GM23248 (cell line): ENCODE measurements at regions not wholly inside any gene's neighbourhood (a gene's known extent, or its start where the extent isn't known, plus 50 kb on each side); places are given as distances from the start of the nearest gene placed in this dataset.

Experiments used
- DNase-seq: peaks from one replicate; pipeline ENCODE4 v3.0.0-alpha.2; 2015
- H2AFZ ChIP-seq: fragments of 200-600 bp; sonication (generic); 2 replicates; pipeline ENCODE4 v1.6.1; 2016; ENCODE audit warnings: antibody characterized with exemption
- H3F3A ChIP-seq: fragments of 200-600 bp; sonication (generic); 2 replicates; pipeline ENCODE4 v1.6.1; 2016; ENCODE audit warnings: mild to moderate bottlenecking, antibody characterized with exemption, mixed run types; ENCODE audit not compliant: insufficient read depth
- H3K27ac ChIP-seq: fragments of 200-600 bp; sonication (generic); 2 replicates; pipeline ENCODE4 v1.5.1; 2016; ENCODE audit warnings: mild to moderate bottlenecking
- H3K27me3 ChIP-seq: fragments of 200-600 bp; sonication (generic); replicated peaks from 2 replicates; pipeline ENCODE4 v1.6.1; 2016; ENCODE audit warnings: mild to moderate bottlenecking; ENCODE audit not compliant: insufficient read depth
- H3K36me3 ChIP-seq: fragments of 200-600 bp; sonication (generic); 2 replicates; pipeline ENCODE4 v1.6.1; 2016; ENCODE audit warnings: low read depth, mild to moderate bottlenecking
- H3K4me1 ChIP-seq: fragments of 200-600 bp; sonication (generic); 2 replicates; pipeline ENCODE4 v1.6.1; 2016; ENCODE audit warnings: mild to moderate bottlenecking; ENCODE audit not compliant: insufficient read depth
- H3K4me2 ChIP-seq: fragments of 200-600 bp; sonication (generic); one replicate; pipeline ENCODE4 v1.6.1; 2016; ENCODE audit warnings: mild to moderate bottlenecking; ENCODE audit not compliant: unreplicated experiment
- H3K4me3 ChIP-seq: fragments of 200-600 bp; sonication (generic); 2 replicates; pipeline ENCODE4 v1.5.1; 2016; ENCODE audit warnings: mild to moderate bottlenecking
- H3K79me2 ChIP-seq: fragments of 200-600 bp; sonication (generic); 2 replicates; pipeline ENCODE4 v1.6.1; 2016; ENCODE audit warnings: mild to moderate bottlenecking; ENCODE audit not compliant: insufficient read depth
- H3K9ac ChIP-seq: fragments of 200-600 bp; sonication (generic); 2 replicates; pipeline ENCODE4 v1.6.1; 2016; ENCODE audit warnings: mild to moderate bottlenecking
- H3K9me2 ChIP-seq: fragments of 200-600 bp; sonication (generic); 2 replicates; pipeline ENCODE4 v1.6.1; 2016; ENCODE audit warnings: mixed run types, mild to moderate bottlenecking, moderate library complexity; ENCODE audit not compliant: insufficient read depth
- H3K9me3 ChIP-seq: fragments of 200-600 bp; sonication (generic); one replicate; pipeline ENCODE4 v1.6.1; 2017; ENCODE audit warnings: low read depth
- H4K20me1 ChIP-seq: fragments of 200-600 bp; sonication (generic); 2 replicates; pipeline ENCODE4 v1.6.0; 2016; ENCODE audit not compliant: insufficient read depth
- EZH2 ChIP-seq: fragments of 200-600 bp; sonication (generic); IDR thresholded peaks from 2 replicates; pipeline ENCODE4 v1.6.1; 2018; ENCODE audit warnings: antibody characterized with exemption, mild to moderate bottlenecking; ENCODE audit not compliant: insufficient read depth, poor library complexity, severe bottlenecking
- EZH2phosphoT487 ChIP-seq: fragments of 200-600 bp; sonication (generic); IDR thresholded peaks from 2 replicates; pipeline ENCODE4 v1.6.1; 2018; ENCODE audit warnings: antibody characterized with exemption, moderate library complexity, mild to moderate bottlenecking, low read depth; ENCODE audit not compliant: insufficient read depth
- WGBS, 2 experiments: methylation state at CpG; one replicate each; pipeline ENCODE4 v1.1.6; 2015 to 2017; ENCODE audit warnings: low lambda C conversion rate in 2 of 2, low coverage in 1 of 2; ENCODE audit errors: missing lambda C conversion rate in 2 of 2; 5-methylcytosine and 5-hydroxymethylcytosine counted together
- in situ Hi-C: fragments of 300-500 bp; cut with MboI; formaldehyde crosslinking; loops from 2 replicates; pipeline ENCODE4 v1.15.0; 2020

- Histone ChIP-seq H3K4me1 (no peaks in the 10 kb centered on the region), H2AFZ (no peak overlapping the region), H3F3A (no peaks in the 10 kb centered on the region), H3K9me3 (no peaks in the 10 kb centered on the region), H3K79me2 (no peaks in the 10 kb centered on the region), H3K9me2 (no peaks in the 10 kb centered on the region), H3K36me3 (no peaks in the 10 kb centered on the region), H4K20me1 (no peaks in the 10 kb centered on the region), H3K9ac (no peak overlapping the region), H3K27me3 (no peaks in the 10 kb centered on the region), H3K4me3 (no peak overlapping the region), H3K4me2 (no peak overlapping the region), H3K27ac (no peak overlapping the region)
- in situ Hi-C loops: no loop called here
- TF ChIP-seq EZH2phosphoT487: no peak
- no peak for TF ChIP-seq EZH2
- DNase-seq: no peak
- WGBS, 2 experiments: 61 to 65% methylated on average over 3 of the region's 3 CpGs
These were observed 114.1 kb upstream of the SMLR1 start for GRCh38 chr6:130713144-130713543.

DNA sequence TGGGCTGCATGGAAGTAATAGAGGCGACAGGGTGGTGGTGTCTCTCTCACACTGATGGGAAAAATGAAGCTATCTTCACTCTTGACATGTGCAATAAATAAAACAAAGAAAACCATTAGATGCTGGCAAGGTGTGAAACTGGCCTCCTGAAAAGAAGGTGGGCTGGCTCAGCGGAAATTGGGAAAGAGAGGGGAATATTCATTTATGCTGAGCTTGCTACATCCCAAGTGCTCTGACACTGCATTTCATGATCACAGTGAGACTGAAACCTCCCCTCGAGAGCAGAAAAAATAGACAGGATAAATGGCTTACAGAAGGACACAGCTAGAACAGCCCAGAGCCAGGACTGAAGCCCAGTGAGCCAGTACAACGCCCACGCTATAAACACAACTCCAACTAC is 112.1 kb upstream of the SMLR1 start:
- 63% methylated on average over 5 of the region's 5 CpGs for WGBS, 2 experiments
- Histone ChIP-seq H3K9me2 (no peaks in the 10 kb centered on the region), H3K9me3 (no peaks in the 10 kb centered on the region), H3K36me3 (no peaks in the 10 kb centered on the region), H3K79me2 (no peaks in the 10 kb centered on the region), H4K20me1 (no peaks in the 10 kb centered on the region), H3K27me3 (no peaks in the 10 kb centered on the region), H3K9ac (no peak overlapping the region), H3F3A (no peaks in the 10 kb centered on the region), H3K4me1 (no peaks in the 10 kb centered on the region), H2AFZ (no peak overlapping the region), H3K4me2 (no peak overlapping the region), H3K27ac (no peak overlapping the region), H3K4me3 (no peak overlapping the region)
- no peak for DNase-seq
- in situ Hi-C loops: no loop called here
- no peak for TF ChIP-seq EZH2phosphoT487

- H2AFZ ChIP-seq: no peak overlapping the region
- no peak overlapping the region for H3K4me3 ChIP-seq
- no peak overlapping the region for H3K4me2 ChIP-seq
- no peaks in the 10 kb centered on the region for H3K9me3 ChIP-seq
- no peaks in the 10 kb centered on the region for H3K36me3 ChIP-seq
- H4K20me1 ChIP-seq: no peaks in the 10 kb centered on the region
- in situ Hi-C loops: no loop called here
- H3K9ac ChIP-seq: no peak overlapping the region
- TF ChIP-seq EZH2phosphoT487 (no peak), EZH2 (no peak)
- WGBS, 2 experiments: 78 to 84% methylated on average over 3 of the region's 3 CpGs
- H3K79me2 ChIP-seq: no peaks in the 10 kb centered on the region
- no peaks in the 10 kb centered on the region for H3K27me3 ChIP-seq
- no peaks in the 10 kb centered on the region for H3K4me1 ChIP-seq
- no peaks in the 10 kb centered on the region for H3F3A ChIP-seq
- no peak for DNase-seq
- no peaks in the 10 kb centered on the region for H3K9me2 ChIP-seq
- H3K27ac ChIP-seq: no peak overlapping the region
These were observed 110.7 kb upstream of the SMLR1 start for GRCh38 chr6:130716466-130716865.

- Histone ChIP-seq H3K27me3 (no peaks in the 10 kb centered on the region), H4K20me1 (no peaks in the 10 kb centered on the region), H3K9me3 (no peaks in the 10 kb centered on the region), H3K4me3 (no peak overlapping the region), H3K79me2 (no peaks in the 10 kb centered on the region), H3K4me1 (no peaks in the 10 kb centered on the region), H3F3A (no peaks in the 10 kb centered on the region), H3K9ac (no peak overlapping the region), H3K4me2 (no peak overlapping the region), H2AFZ (no peak overlapping the region), H3K9me2 (no peaks in the 10 kb centered on the region), H3K36me3 (no peaks in the 10 kb centered on the region), H3K27ac (no peak overlapping the region)
- 76 to 83% methylated on average over 1 of the region's 1 CpG for WGBS, 2 experiments
- in situ Hi-C loops: no loop called here
- TF ChIP-seq EZH2phosphoT487 (no peak), EZH2 (no peak)
- no peak for DNase-seq
These were observed 109.5 kb upstream of the SMLR1 start for GRCh38 chr6:130717657-130718056.

DNA sequence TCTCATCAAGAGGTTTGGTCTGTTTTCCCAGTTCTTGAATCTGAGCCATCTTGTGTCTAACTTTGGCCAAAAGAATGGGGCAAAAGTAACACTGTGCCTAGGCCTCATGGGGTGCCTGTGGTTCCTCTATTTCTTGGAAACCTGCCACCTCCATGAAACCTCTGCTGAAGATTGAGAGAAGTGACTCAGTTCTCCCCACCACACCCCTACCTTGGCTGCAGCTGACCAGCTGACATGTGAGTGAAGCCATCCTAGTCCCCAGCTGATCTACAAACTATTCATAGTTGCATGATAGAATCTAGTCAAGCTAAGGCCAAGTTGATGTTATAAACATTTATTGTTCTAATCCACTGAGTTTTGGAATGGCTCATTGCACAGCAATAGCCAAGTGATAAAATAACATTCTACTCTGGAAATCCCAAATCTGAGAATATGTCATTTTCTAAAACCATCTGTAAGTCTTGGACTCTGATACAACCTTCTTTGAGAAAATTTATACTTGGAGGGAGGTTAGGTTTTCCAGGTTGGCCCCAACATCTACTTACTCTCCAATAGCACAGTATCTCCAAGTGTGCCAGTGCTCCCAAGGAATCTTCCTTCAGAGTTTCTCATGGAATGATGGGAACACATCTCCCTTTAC is 107.0 kb upstream of the SMLR1 start:
- H3K9me3 ChIP-seq: no peaks in the 10 kb centered on the region

More for the DNA sequence above, 107.0 kb upstream of the SMLR1 start:
- Histone ChIP-seq H3K9ac (no peak overlapping the region), H3K27me3 (no peaks in the 10 kb centered on the region), H3K4me1 (no peaks in the 10 kb centered on the region), H3K36me3 (no peaks in the 10 kb centered on the region), H3K4me3 (no peak overlapping the region), H3F3A (no peaks in the 10 kb centered on the region), H3K79me2 (no peaks in the 10 kb centered on the region), H3K27ac (no peak overlapping the region), H2AFZ (no peak overlapping the region), H3K9me2 (no peaks in the 10 kb centered on the region), H4K20me1 (no peaks in the 10 kb centered on the region), H3K4me2 (no peak overlapping the region)
- TF ChIP-seq EZH2phosphoT487 (no peak), EZH2 (no peak)
- DNase-seq: no peak
- in situ Hi-C loops: no loop called here
